Islet of Langerhans (tissue), 1 donor: ENCODE measurements at regions not wholly inside any gene's neighbourhood (a gene's known extent, or its start where the extent isn't known, plus 50 kb on each side); places are given as distances from the start of the nearest gene placed in this dataset.

Experiments used
- FAIRE-seq: peaks from one replicate; lab custom pipeline; 2011; peaks lifted over from hg19 to GRCh38; lab: Jason Lieb, UNC

- FAIRE-seq = no peak
Observed at GRCh38 chr5:138665261-138665660, 88.0 kb upstream of the CTNNA1 start.

GRCh38 chr5:138664276-138664943 lies 88.8 kb upstream of the CTNNA1 start:
- no peak for FAIRE-seq

- FAIRE-seq = no peak
Observed at GRCh38 chr5:138663561-138663960, 88.4 kb upstream of the HSPA9 start.

- FAIRE-seq = no peak
Observed at GRCh38 chr5:138663009-138663408, 87.8 kb upstream of the HSPA9 start.

GRCh38 chr5:138662599-138662998 lies 87.4 kb upstream of the HSPA9 start:
- no peak for FAIRE-seq

- no peak for FAIRE-seq
Observed at GRCh38 chr5:138661991-138662434, 86.8 kb upstream of the HSPA9 start.

- no peak for FAIRE-seq
Observed at GRCh38 chr5:138661291-138661960, 86.2 kb upstream of the HSPA9 start.

GRCh38 chr5:138660051-138660572 lies 84.9 kb upstream of the HSPA9 start:
- no peak for FAIRE-seq

- FAIRE-seq = no peak
Observed at GRCh38 chr5:138659561-138659960, 84.4 kb upstream of the HSPA9 start.

GRCh38 chr5:138659121-138659520 lies 83.9 kb upstream of the HSPA9 start:
- no peak for FAIRE-seq

- no peak for FAIRE-seq
Observed at GRCh38 chr5:138658676-138659075, 83.5 kb upstream of the HSPA9 start.

- FAIRE-seq = no peak
Observed at GRCh38 chr5:138657360-138657759, 82.2 kb upstream of the HSPA9 start.

GRCh38 chr5:138656916-138657315 lies 81.7 kb upstream of the HSPA9 start:
- no peak for FAIRE-seq

GRCh38 chr5:138655530-138656190 lies 80.5 kb upstream of the HSPA9 start:
- FAIRE-seq = no peak

GRCh38 chr5:138654281-138654867 lies 79.2 kb upstream of the HSPA9 start:
- FAIRE-seq = no peak

GRCh38 chr5:138653502-138653901 lies 78.3 kb upstream of the HSPA9 start:
- no peak for FAIRE-seq

GRCh38 chr5:138651767-138652117 lies 76.5 kb upstream of the HSPA9 start:
- FAIRE-seq = no peak

GRCh38 chr5:138651058-138651766 lies 76.0 kb upstream of the HSPA9 start:
- FAIRE-seq = no peak

GRCh38 chr5:138650196-138650595 lies 75.0 kb upstream of the HSPA9 start:
- FAIRE-seq = no peak

- FAIRE-seq = no peak
Observed at GRCh38 chr5:138649775-138650174, 74.6 kb upstream of the HSPA9 start.

- no peak for FAIRE-seq
Observed at GRCh38 chr5:138649316-138649720, 74.1 kb upstream of the HSPA9 start.

GRCh38 chr5:138648841-138649240 lies 73.6 kb upstream of the HSPA9 start:
- FAIRE-seq = no peak
